IMR-90 (cell line): ENCODE measurements at regions not wholly inside any gene's neighbourhood (a gene's known extent, or its start where the extent isn't known, plus 50 kb on each side); places are given as distances from the start of the nearest gene placed in this dataset.

Experiments used
- ATAC-seq: fragments of 200-7000 bp; cut with Tn5 transposase; 2 replicates; pipeline ENCODE4 v1.9.1; 2020; ENCODE audit warnings: low read depth, mild to moderate bottlenecking, moderate library complexity
- BruUV-seq: library from RNA; stranded (reverse); fragments of 400-500 nt; replicated peaks from 2 replicates; lab custom pipeline; 2021; lab: Mats Ljungman, UMichigan
- CTCF ChIA-PET: fragments of 300-600 bp; formaldehyde crosslinking; extraction: SDS; loops from one replicate; lab custom pipeline; 2021; ENCODE audit warnings: antibody characterized with exemption; lab: Yijun Ruan, JAX
- POLR2A ChIA-PET: fragments of 300-600 bp; sonication (Branson Sonifier 250); formaldehyde crosslinking; loops from one replicate; lab custom pipeline; 2022; ENCODE audit warnings: antibody characterized with exemption; ENCODE audit not compliant: unreplicated experiment; lab: Charles Lee
- DNase-seq: peaks from one replicate; pipeline ENCODE4 v3.0.0; 2013
- H2AFZ ChIP-seq: replicated peaks from 2 replicates; pipeline ENCODE3; 2013; ENCODE audit warnings: low read length, mild to moderate bottlenecking; ENCODE audit not compliant: poor library complexity
- H2AK5ac ChIP-seq: 2 replicates; pipeline ENCODE4 v1.6.1; 2013; ENCODE audit warnings: low read depth, low read length, inconsistent platforms
- H2AK9ac ChIP-seq: replicated peaks from 2 replicates; pipeline ENCODE3; 2013; ENCODE audit warnings: mild to moderate bottlenecking, low read depth, low read length, moderate library complexity; ENCODE audit not compliant: poor library complexity
- H2BK120ac ChIP-seq: 2 replicates; pipeline ENCODE4 v1.6.1; 2013; ENCODE audit warnings: low read depth, low read length, inconsistent platforms
- H2BK15ac ChIP-seq: 3 replicates; pipeline ENCODE4 v1.6.1; 2013; ENCODE audit warnings: low read depth, low read length, inconsistent platforms
- H2BK20ac ChIP-seq: 2 replicates; pipeline ENCODE4 v1.6.1; 2013; ENCODE audit warnings: low read depth, mild to moderate bottlenecking, inconsistent platforms, low read length, moderate library complexity
- H2BK5ac ChIP-seq: 2 replicates; pipeline ENCODE4 v1.6.1; 2013; ENCODE audit warnings: mild to moderate bottlenecking, low read depth, low read length, inconsistent platforms; ENCODE audit not compliant: poor library complexity, severe bottlenecking
- H3K14ac ChIP-seq: replicated peaks from 2 replicates; pipeline ENCODE4 v1.6.1; 2013; ENCODE audit warnings: low read depth, low read length, inconsistent platforms
- H3K18ac ChIP-seq: 2 replicates; pipeline ENCODE4 v1.6.1; 2013; ENCODE audit warnings: low read depth, low read length, control low read depth
- H3K23ac ChIP-seq: 2 replicates; pipeline ENCODE4 v1.6.1; 2013; ENCODE audit warnings: low read depth, low read length, inconsistent platforms
- H3K27ac ChIP-seq: 2 replicates; pipeline ENCODE4 v1.5.1; 2013; ENCODE audit warnings: mild to moderate bottlenecking, control low read depth, low read length; ENCODE audit not compliant: insufficient read depth
- H3K27me3 ChIP-seq: 2 replicates; pipeline ENCODE4 v1.6.1; 2013; ENCODE audit warnings: low read length; ENCODE audit not compliant: control insufficient read depth, insufficient read depth
- H3K36me3 ChIP-seq: 2 replicates; pipeline ENCODE4 v1.6.1; 2013; ENCODE audit warnings: low read length, mixed read lengths; ENCODE audit not compliant: control insufficient read depth, insufficient read depth
- H3K4ac ChIP-seq: 2 replicates; pipeline ENCODE4 v1.6.1; 2013; ENCODE audit warnings: low read depth, low read length, inconsistent platforms
- H3K4me1 ChIP-seq: 2 replicates; pipeline ENCODE4 v1.6.1; 2013; ENCODE audit warnings: low read length, mixed read lengths; ENCODE audit not compliant: control insufficient read depth, insufficient read depth
- H3K4me2 ChIP-seq: 2 replicates; pipeline ENCODE4 v1.6.1; 2013; ENCODE audit warnings: low read depth, mild to moderate bottlenecking, control low read depth, low read length, moderate library complexity
- H3K4me3 ChIP-seq: 2 replicates; pipeline ENCODE4 v1.5.1; 2013; ENCODE audit warnings: low read depth, mild to moderate bottlenecking, control low read depth, low read length, moderate library complexity; ENCODE audit not compliant: insufficient read depth
- H3K56ac ChIP-seq: 2 replicates; pipeline ENCODE4 v1.6.1; 2013; ENCODE audit warnings: low read length, inconsistent platforms; ENCODE audit not compliant: insufficient read depth; ENCODE audit errors: extremely low read depth
- H3K79me1 ChIP-seq, 2 experiments: 2 replicates each; pipeline ENCODE4 v1.6.1; 2013; ENCODE audit warnings: low read length in 2 of 2, inconsistent platforms in 1 of 2, low read depth in 1 of 2
- H3K9ac ChIP-seq: 2 replicates; pipeline ENCODE4 v1.6.1; 2013; ENCODE audit warnings: low read depth, low read length, control low read depth
- H3K9me1 ChIP-seq: 2 replicates; pipeline ENCODE4 v1.6.1; 2013; ENCODE audit warnings: low read length, inconsistent platforms; ENCODE audit not compliant: insufficient read depth
- H3K9me3 ChIP-seq: 2 replicates; pipeline ENCODE4 v1.6.1; 2013; ENCODE audit warnings: low read length; ENCODE audit not compliant: control insufficient read depth, insufficient read depth
- H4K20me1 ChIP-seq: 2 replicates; pipeline ENCODE4 v1.6.1; 2013; ENCODE audit warnings: low read length, inconsistent platforms; ENCODE audit not compliant: insufficient read depth
- H4K5ac ChIP-seq: 2 replicates; pipeline ENCODE4 v1.6.1; 2013; ENCODE audit warnings: mild to moderate bottlenecking, low read depth, low read length, control low read depth
- H4K8ac ChIP-seq, 2 experiments: 2 replicates each; pipeline ENCODE4 v1.6.1; 2013; ENCODE audit warnings: low read depth in 2 of 2, low read length in 2 of 2, control low read depth in 1 of 2, inconsistent platforms in 1 of 2
- H4K91ac ChIP-seq: 2 replicates; pipeline ENCODE4 v1.6.1; 2013; ENCODE audit warnings: low read depth, low read length, inconsistent platforms; ENCODE audit not compliant: insufficient read depth
- FOS ChIP-seq: fragments of 150-350 bp; IDR thresholded peaks from 2 replicates; pipeline ENCODE4 v1.6.1; 2016; ENCODE audit warnings: low read depth, low read length
- MAFK ChIP-seq: IDR thresholded peaks from 2 replicates; pipeline ENCODE4 v1.6.1; 2012; ENCODE audit warnings: low read depth, low read length, improper control_type of control experiment
- MXI1 ChIP-seq: IDR thresholded peaks from 2 replicates; pipeline ENCODE4 v1.6.1; 2012; ENCODE audit warnings: low read depth, mild to moderate bottlenecking, low read length, moderate library complexity, borderline replicate concordance
- NFE2L2 ChIP-seq: fragments of 150-350 bp; IDR thresholded peaks from 2 replicates; pipeline ENCODE4 v1.6.1; 2016; ENCODE audit warnings: low read depth, mild to moderate bottlenecking, low read length
- POLR2A ChIP-seq: IDR thresholded peaks from 2 replicates; pipeline ENCODE4 v1.6.1; 2012; ENCODE audit warnings: mild to moderate bottlenecking, low read depth, low read length
- RAD21 ChIP-seq: IDR thresholded peaks from 2 replicates; pipeline ENCODE4 v1.6.1; 2012; ENCODE audit warnings: low read length, improper control_type of control experiment
- RCOR1 ChIP-seq: IDR thresholded peaks from 2 replicates; pipeline ENCODE4 v1.6.1; 2012; ENCODE audit warnings: mild to moderate bottlenecking, low read length, improper control_type of control experiment; ENCODE audit not compliant: insufficient replicate concordance
- RFX5 ChIP-seq: IDR thresholded peaks from 2 replicates; pipeline ENCODE4 v1.8.0; 2012; ENCODE audit warnings: low read depth, mild to moderate bottlenecking, low read length, moderate library complexity
- WGBS, 2 experiments: methylation state at CpG; one replicate each; pipeline versions ENCODE4 v1.1.5 to v1.1.7; 2013; ENCODE audit warnings: missing lambda C conversion rate in 2 of 2; ENCODE audit not compliant: insufficient read length in 1 of 2; ENCODE audit errors: extremely low coverage in 2 of 2; 5-methylcytosine and 5-hydroxymethylcytosine counted together
- dilution Hi-C: fragments of 300-500 bp; cut with HindIII; formaldehyde crosslinking; loops from one replicate; pipeline ENCODE4 v1.14.3; 2018; ENCODE audit warnings: low sequenced_read_pairs; ENCODE audit not compliant: unreplicated experiment
- in situ Hi-C: fragments of 300-500 bp; cut with MboI; formaldehyde crosslinking; loops from 3 replicates; pipeline ENCODE4 v1.14.3; 2019; ENCODE audit warnings: low sequenced_read_pairs, inconsistent platforms, mixed read lengths
- intact Hi-C: fragments of 100-400 bp; cut with micrococcal nuclease; formaldehyde crosslinking; loops from 2 replicates; pipeline ENCODE4 v1.10.0; 2022
- TF ChIP-seq, protein P1 (sequence below): fragments of 150-350 bp; IDR thresholded peaks from 2 replicates; pipeline ENCODE4 v1.6.1; 2017; ENCODE audit warnings: mild to moderate bottlenecking, antibody characterized with exemption, low read length, low read depth
- TF ChIP-seq, protein P2 (sequence below): conservative IDR thresholded peaks from 2 replicates; pipeline ENCODE4 v1.5.1; 2012; ENCODE audit warnings: mild to moderate bottlenecking, low read depth, low read length, improper control_type of control experiment

- Histone ChIP-seq H3K36me3 (no peaks in the 10 kb centered on the region), H2AFZ (no peak overlapping the region), H3K23ac (no peak overlapping the region), H2BK120ac (no peak overlapping the region), H3K9me1 (peaks cover 3% of the 10 kb centered on the region; the same call in 1 of the 2 replicates), H2BK15ac (no peak overlapping the region), H4K91ac (no peak overlapping the region), H3K18ac (no peak overlapping the region), H4K20me1 (peaks cover 4% of the 10 kb centered on the region; the same call in 1 of the 2 replicates), H2BK5ac (no peak overlapping the region), H2BK20ac (no peak overlapping the region), H2AK9ac (no peak overlapping the region), H3K4me1 (peaks cover 15% of the 10 kb centered on the region), H3K56ac (no peak overlapping the region), H4K5ac (no peak overlapping the region; the same call in 1 of the 2 replicates), H3K4ac (no peak overlapping the region), H3K79me1 (no peaks in the 10 kb centered on the region), H3K27ac (no peak overlapping the region), H3K4me3 (no peak overlapping the region), H3K14ac (no peak overlapping the region), H3K4me2 (no peak overlapping the region), H3K27me3 (no peaks in the 10 kb centered on the region; the same call in 1 of the 2 replicates), H4K8ac (no peak overlapping the region), H2AK5ac (no peak overlapping the region), H3K9me3 (no peaks in the 10 kb centered on the region), H3K9ac (no peak overlapping the region)
- ChIA-PET CTCF (no interaction called here), POLR2A (no interaction called here)
- intact Hi-C loops: no loop called here
- DNase-seq (no peak), ATAC-seq (no peak)
- dilution Hi-C loops: no loop called here
- no CpG with 5 or more reads among the region's 3 CpGs for WGBS, 2 experiments
- BruUV-seq: no TSS peak
- in situ Hi-C loops: no loop called here
- TF ChIP-seq NFE2L2: no peak
- TF ChIP-seq RAD21: no peak
- TF ChIP-seq FOS: no peak
- TF ChIP-seq RFX5: no peak
- TF ChIP-seq, protein P1, sequence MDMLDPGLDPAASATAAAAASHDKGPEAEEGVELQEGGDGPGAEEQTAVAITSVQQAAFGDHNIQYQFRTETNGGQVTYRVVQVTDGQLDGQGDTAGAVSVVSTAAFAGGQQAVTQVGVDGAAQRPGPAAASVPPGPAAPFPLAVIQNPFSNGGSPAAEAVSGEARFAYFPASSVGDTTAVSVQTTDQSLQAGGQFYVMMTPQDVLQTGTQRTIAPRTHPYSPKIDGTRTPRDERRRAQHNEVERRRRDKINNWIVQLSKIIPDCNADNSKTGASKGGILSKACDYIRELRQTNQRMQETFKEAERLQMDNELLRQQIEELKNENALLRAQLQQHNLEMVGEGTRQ: no peak
- no peak for TF ChIP-seq RCOR1
- TF ChIP-seq, protein P2, sequence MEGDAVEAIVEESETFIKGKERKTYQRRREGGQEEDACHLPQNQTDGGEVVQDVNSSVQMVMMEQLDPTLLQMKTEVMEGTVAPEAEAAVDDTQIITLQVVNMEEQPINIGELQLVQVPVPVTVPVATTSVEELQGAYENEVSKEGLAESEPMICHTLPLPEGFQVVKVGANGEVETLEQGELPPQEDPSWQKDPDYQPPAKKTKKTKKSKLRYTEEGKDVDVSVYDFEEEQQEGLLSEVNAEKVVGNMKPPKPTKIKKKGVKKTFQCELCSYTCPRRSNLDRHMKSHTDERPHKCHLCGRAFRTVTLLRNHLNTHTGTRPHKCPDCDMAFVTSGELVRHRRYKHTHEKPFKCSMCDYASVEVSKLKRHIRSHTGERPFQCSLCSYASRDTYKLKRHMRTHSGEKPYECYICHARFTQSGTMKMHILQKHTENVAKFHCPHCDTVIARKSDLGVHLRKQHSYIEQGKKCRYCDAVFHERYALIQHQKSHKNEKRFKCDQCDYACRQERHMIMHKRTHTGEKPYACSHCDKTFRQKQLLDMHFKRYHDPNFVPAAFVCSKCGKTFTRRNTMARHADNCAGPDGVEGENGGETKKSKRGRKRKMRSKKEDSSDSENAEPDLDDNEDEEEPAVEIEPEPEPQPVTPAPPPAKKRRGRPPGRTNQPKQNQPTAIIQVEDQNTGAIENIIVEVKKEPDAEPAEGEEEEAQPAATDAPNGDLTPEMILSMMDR: no peak
- TF ChIP-seq MXI1: no peak
- TF ChIP-seq POLR2A: no peak
- no peak for TF ChIP-seq MAFK
Observed at GRCh38 chr11:130550150-130550549, 101.7 kb downstream of the ADAMTS15 start.
